Calu3 (cell line): ENCODE measurements at regions not wholly inside any gene's neighbourhood (a gene's known extent, or its start where the extent isn't known, plus 50 kb on each side); places are given as distances from the start of the nearest gene placed in this dataset.

Source experiments
- BruUV-seq: library from RNA; stranded (reverse); fragments of 400-500 nt; replicated peaks from 2 replicates; lab custom pipeline; 2021; lab: Mats Ljungman, UMichigan
- CTCF ChIA-PET: fragments of 300-600 bp; sonication (Branson Sonifier 250); formaldehyde crosslinking; loops from one replicate; lab custom pipeline; 2022; ENCODE audit warnings: antibody characterized with exemption; lab: Charles Lee
- DNase-seq: peaks from one replicate; pipeline ENCODE4 v3.0.0; 2022
- H3K27ac Mint-ChIP-seq: one replicate; pipeline ENCODE4 v1.8.0; 2022; ENCODE audit warnings: mixed read lengths; ENCODE audit not compliant: unreplicated experiment
- H3K27me3 Mint-ChIP-seq: one replicate; pipeline ENCODE4 v1.8.0; 2022; ENCODE audit warnings: mixed read lengths; ENCODE audit not compliant: unreplicated experiment
- H3K36me3 Mint-ChIP-seq: one replicate; pipeline ENCODE4 v1.8.0; 2022; ENCODE audit warnings: mild to moderate bottlenecking, moderate library complexity, mixed read lengths; ENCODE audit not compliant: insufficient read depth, unreplicated experiment
- H3K4me1 Mint-ChIP-seq: one replicate; pipeline ENCODE4 v1.8.0; 2022; ENCODE audit warnings: mild to moderate bottlenecking, low read depth, mixed read lengths; ENCODE audit not compliant: unreplicated experiment
- H3K4me3 Mint-ChIP-seq: one replicate; pipeline ENCODE4 v1.8.0; 2022; ENCODE audit warnings: mild to moderate bottlenecking, low read depth, moderate library complexity, mixed read lengths; ENCODE audit not compliant: unreplicated experiment
- H3K9me3 Mint-ChIP-seq: one replicate; pipeline ENCODE4 v1.8.0; 2022; ENCODE audit warnings: low read depth, mixed read lengths; ENCODE audit not compliant: unreplicated experiment
- CTCF ChIP-seq: fragments of 200-600 bp; IDR thresholded peaks from one replicate; pipeline ENCODE4 v1.8.0; 2022; ENCODE audit warnings: antibody characterized with exemption; ENCODE audit not compliant: unreplicated experiment
- intact Hi-C: fragments of 100-400 bp; cut with micrococcal nuclease; formaldehyde crosslinking; loops from one replicate; pipeline ENCODE4 v1.10.0; 2022; ENCODE audit not compliant: unreplicated experiment

GRCh38 chr3:181660337-181660736 lies 51.4 kb upstream of the SOX2 start:
- no peak for DNase-seq
- CTCF ChIA-PET, result no interaction called here
- no peak overlapping the region for H3K27ac Mint-ChIP-seq
- no peaks in the 10 kb centered on the region for H3K36me3 Mint-ChIP-seq
- intact Hi-C loops, result no loop called here
- H3K4me1 Mint-ChIP-seq, result no peaks in the 10 kb centered on the region
- H3K27me3 Mint-ChIP-seq, result no peaks in the 10 kb centered on the region
- no peak overlapping the region for H3K4me3 Mint-ChIP-seq
- BruUV-seq, result no TSS peak
- no peaks in the 10 kb centered on the region for H3K9me3 Mint-ChIP-seq
- TF ChIP-seq CTCF, result no peak

DNA sequence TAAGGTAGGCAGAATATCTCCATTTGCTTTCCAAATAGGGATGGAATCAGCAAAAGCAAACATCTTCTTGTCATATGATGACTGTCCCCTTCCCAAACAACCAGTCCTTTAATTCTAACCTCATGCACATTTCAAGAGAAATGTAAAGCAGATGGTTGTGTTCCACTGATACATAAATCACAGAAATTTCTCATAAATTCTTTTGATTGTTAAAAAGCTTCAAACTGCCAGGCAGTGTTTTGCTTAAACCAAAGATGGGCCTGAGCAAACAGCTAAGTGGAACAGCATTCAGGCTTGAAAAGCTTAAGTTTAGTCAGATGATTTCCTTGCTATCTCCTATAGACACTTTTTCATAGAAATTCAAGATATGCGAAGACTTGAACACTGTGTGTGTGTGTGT lies 74.3 kb upstream of the SOX2 start:
- BruUV-seq, result no TSS peak

GRCh38 chr3:181637056-181637455 lies 74.7 kb upstream of the SOX2 start:
- no peak overlapping the region for H3K4me3 Mint-ChIP-seq
- CTCF ChIA-PET, result interaction anchor here (0.6 kb wide), 1 partner anchor 21 kb away, joined by 3 read pairs; no protein-coding TSS in a partner anchor
- no peak for DNase-seq
- BruUV-seq, result no TSS peak
- H3K4me1 Mint-ChIP-seq, result peaks cover 27% of the 10 kb centered on the region
- intact Hi-C loops, result no loop called here
- TF ChIP-seq CTCF, result no peak
- no peaks in the 10 kb centered on the region for H3K9me3 Mint-ChIP-seq
- no peaks in the 10 kb centered on the region for H3K36me3 Mint-ChIP-seq
- no peaks in the 10 kb centered on the region for H3K27me3 Mint-ChIP-seq
- H3K27ac Mint-ChIP-seq, result no peak overlapping the region

More for the DNA sequence above, 74.3 kb upstream of the SOX2 start:
- CTCF ChIA-PET, result interaction anchor here (0.6 kb wide), 1 partner anchor 21 kb away, joined by 3 read pairs; no protein-coding TSS in a partner anchor
- Mint-ChIP-seq H3K4me3 (no peak overlapping the region), H3K9me3 (no peaks in the 10 kb centered on the region), H3K36me3 (no peaks in the 10 kb centered on the region), H3K4me1 (peaks cover 27% of the 10 kb centered on the region), H3K27me3 (no peaks in the 10 kb centered on the region), H3K27ac (no peak overlapping the region)
- no peak for DNase-seq
- TF ChIP-seq CTCF, result no peak
- intact Hi-C loops, result no loop called here

DNA sequence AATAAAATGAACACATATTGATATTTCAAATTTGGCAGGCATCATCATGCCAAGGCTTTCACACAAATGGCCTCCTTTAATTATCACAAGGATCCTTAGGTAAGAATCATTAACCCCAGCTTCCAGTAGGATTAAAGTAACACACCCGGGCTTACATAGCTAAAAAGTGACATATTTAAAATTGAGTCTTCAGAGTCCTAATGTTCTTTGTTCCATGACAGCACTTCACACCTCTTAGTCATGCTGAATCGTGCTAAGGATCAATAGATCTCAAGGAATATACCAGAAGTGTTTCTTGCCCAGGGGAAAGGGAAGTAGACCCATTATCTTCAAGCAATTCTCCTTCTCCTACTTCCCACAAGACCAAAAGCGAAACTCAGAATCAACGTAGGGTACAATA lies 76.6 kb upstream of the SOX2 start:
- BruUV-seq, result no TSS peak
- Mint-ChIP-seq H3K4me1 (peaks cover 27% of the 10 kb centered on the region), H3K27ac (no peak overlapping the region), H3K36me3 (no peaks in the 10 kb centered on the region), H3K4me3 (no peak overlapping the region), H3K9me3 (no peaks in the 10 kb centered on the region), H3K27me3 (no peaks in the 10 kb centered on the region)
- no peak for DNase-seq
- CTCF ChIA-PET, result no interaction called here
- no peak for TF ChIP-seq CTCF
- intact Hi-C loops, result no loop called here
